ENCODE measurements at regions not wholly inside any gene's neighbourhood (a gene's known extent, or its start where the extent isn't known, plus 50 kb on each side); places are given as distances from the start of the nearest gene placed in this dataset.

DNA sequence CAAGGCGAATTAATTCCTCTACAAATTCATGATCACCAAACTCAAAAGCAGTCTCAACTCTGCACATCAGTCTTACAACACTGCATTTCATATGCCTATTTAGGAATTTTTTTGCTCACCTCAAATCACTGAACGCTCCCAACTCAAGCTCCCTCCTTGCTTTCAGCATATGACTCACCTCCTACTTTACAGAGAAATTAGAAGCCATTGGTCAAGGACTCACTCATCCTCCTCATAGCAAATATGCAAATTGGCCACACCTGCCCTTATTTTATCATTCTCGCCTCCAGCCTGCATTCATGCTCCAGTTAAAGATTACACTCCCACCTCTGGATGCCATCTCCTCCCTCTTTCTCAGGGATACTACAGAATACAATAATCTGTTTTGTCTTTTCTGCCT lies 148.8 kb downstream of the MBD2 start (continued):
- TF ChIP-seq ATF5 (CRISPR knock-in tag; IDR thresholded peaks at IDR 0.05; ENCODE audit: low read depth), result no peak

- intact Hi-C loops (cut with micrococcal nuclease; ENCODE audit: unreplicated experiment) (no loop called here), in situ Hi-C loops (cut with HindIII; ENCODE audit: extremely low pct_ligation_motif_present, low pct_unique_long_range_greater_than_20kb) (no loop called here)
- no TSS peak for BruUV-seq (replicated peaks)
- ATAC-seq (no peak), FAIRE-seq (no peak), DNase-seq (ENCODE audit: low spot score) (no peak)
- Histone ChIP-seq H4K20me1 (ENCODE audit: insufficient read depth, low read length) (no peaks in the 10 kb centered on the region), H3K9ac (ENCODE audit: insufficient read depth, low read depth, low read length) (no peak overlapping the region), H3K4me1 (ENCODE audit: insufficient read depth, low read length) (no peaks in the 10 kb centered on the region), H3K4me2 (ENCODE audit: low read depth, low read length) (no peak overlapping the region), H3K79me2 (ENCODE audit: insufficient read depth, low read length) (no peaks in the 10 kb centered on the region), H3K4me3 (replicated peaks in 1 of 3; ENCODE audit: insufficient read depth in 1 of 3, low read depth in 2 of 3, low read length in 3 of 3) (no peak overlapping the region), H3K9me3 (ENCODE audit: low read length) (no peaks in the 10 kb centered on the region), H3K27ac (ENCODE audit: extremely low read length, insufficient read depth, low read length) (no peak overlapping the region), H3K27me3 (ENCODE audit: control insufficient read depth in 1 of 2, insufficient read depth in 2 of 2, low read length in 2 of 2) (no peaks in the 10 kb centered on the region), H3K36me3 (replicated peaks in 1 of 2; ENCODE audit: control insufficient read depth in 1 of 2, insufficient read depth in 2 of 2, low read length in 2 of 2) (no peaks in the 10 kb centered on the region), H2AFZ (ENCODE audit: low read length) (no peak overlapping the region)
- ChIA-PET CTCF (ENCODE audit: low intra/inter-chr PET ratio, low total read pairs) (no interaction called here), POLR2A (no interaction called here)
- 0% methylated on average over 1 of the region's 1 CpG for WGBS (ENCODE audit: low lambda C conversion rate)
- TF ChIP-seq KDM3A (CRISPR knock-in tag; IDR thresholded peaks at IDR 0.05; ENCODE audit: low read depth) (no peak), MEIS2 (CRISPR knock-in tag; IDR thresholded peaks at IDR 0.05) (no peak), SNRNP70 (IDR thresholded peaks at IDR 0.05; ENCODE audit: low read depth, low read length) (no peak), CBFB (CRISPR knock-in tag; IDR thresholded peaks at IDR 0.05) (no peak), KMT2B (CRISPR knock-in tag; IDR thresholded peaks at IDR 0.05) (no peak), ZNF17 (CRISPR knock-in tag; IDR thresholded peaks at IDR 0.05) (no peak), NR2F1 (CRISPR knock-in tag; IDR thresholded peaks at IDR 0.05) (no peak), ZNF891 (CRISPR knock-in tag; IDR thresholded peaks at IDR 0.05) (no peak), ZNF512B (CRISPR knock-in tag; IDR thresholded peaks at IDR 0.05; ENCODE audit: borderline replicate concordance) (no peak), CEBPZ (IDR thresholded peaks at IDR 0.05; ENCODE audit: low read length) (no peak), HMGA1 (CRISPR knock-in tag; conservative IDR thresholded peaks at IDR 0.05) (no peak), PCBP2 (optimal IDR thresholded peaks at IDR 0.05; ENCODE audit: low read depth, low read length, poor library complexity, severe bottlenecking) (no peak), POLR2A (IDR thresholded peaks at IDR 0.05; ENCODE audit: insufficient read depth in 1 of 2, low read depth in 2 of 2, low read length in 2 of 2) (no peak), TFDP1 (CRISPR knock-in tag; IDR thresholded peaks at IDR 0.05; ENCODE audit: borderline replicate concordance) (no peak)
These were observed 154.7 kb downstream of the MBD2 start for GRCh38 chr18:54069729-54070128.

Measured in HepG2 (cell line).